Right renal pelvis (tissue), 4 donors: ENCODE measurements at regions not wholly inside any gene's neighbourhood (a gene's known extent, or its start where the extent isn't known, plus 50 kb on each side); places are given as distances from the start of the nearest gene placed in this dataset.

Experiments used
- DNase-seq, 4 donors: peaks; one replicate each; pipeline ENCODE4 v3.0.0-alpha.2; 2013; ENCODE audit warnings: low read depth in 4 of 4, low spot score in 3 of 4, missing footprints in 1 of 4

DNA sequence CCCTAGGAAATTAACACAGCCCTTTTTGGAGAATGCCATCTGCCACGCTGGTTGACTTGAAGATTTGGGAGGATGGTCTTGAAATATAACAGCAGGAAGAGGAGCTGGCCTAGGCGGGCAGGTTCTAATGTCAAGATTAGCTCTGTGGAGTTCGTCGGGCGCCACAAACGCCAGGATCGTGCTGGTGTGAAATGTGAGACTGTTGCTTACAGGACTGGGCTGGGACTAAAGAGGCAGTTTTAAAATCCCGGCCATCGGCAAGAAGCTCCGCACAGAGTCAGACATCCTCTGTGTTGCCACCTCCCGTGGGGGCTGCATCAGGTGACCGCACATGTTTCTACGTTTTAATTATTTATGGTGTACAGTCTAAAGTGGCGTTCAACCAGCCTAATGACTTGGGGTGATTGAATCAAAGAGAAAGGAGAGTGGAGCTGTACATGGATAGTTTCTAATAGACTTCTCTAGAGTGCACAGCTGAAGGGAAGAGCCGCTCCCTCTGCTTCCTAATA, 99.4 kb upstream of the BCL11A start:
- no peak for DNase-seq

DNA sequence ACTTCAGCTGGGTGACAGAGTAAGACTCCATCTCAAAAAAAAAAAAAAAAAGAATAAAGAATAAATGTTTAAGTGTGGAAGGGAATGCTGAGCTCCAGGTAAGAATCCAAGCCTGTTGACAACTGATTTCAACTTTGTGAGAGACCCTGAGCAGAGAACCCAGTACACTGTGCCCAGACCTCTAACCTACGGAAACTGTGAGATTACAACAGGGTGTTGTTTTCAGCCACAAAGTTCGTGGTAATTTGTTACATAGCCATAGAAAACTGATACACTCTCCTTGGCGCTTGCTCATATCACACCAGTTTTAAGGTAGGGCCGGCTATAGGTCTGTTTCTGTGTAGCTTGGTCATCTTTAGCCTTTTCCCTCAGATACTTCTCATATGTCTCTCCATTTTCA, 98.4 kb upstream of the PAPOLG start:
- no peak for DNase-seq

DNA sequence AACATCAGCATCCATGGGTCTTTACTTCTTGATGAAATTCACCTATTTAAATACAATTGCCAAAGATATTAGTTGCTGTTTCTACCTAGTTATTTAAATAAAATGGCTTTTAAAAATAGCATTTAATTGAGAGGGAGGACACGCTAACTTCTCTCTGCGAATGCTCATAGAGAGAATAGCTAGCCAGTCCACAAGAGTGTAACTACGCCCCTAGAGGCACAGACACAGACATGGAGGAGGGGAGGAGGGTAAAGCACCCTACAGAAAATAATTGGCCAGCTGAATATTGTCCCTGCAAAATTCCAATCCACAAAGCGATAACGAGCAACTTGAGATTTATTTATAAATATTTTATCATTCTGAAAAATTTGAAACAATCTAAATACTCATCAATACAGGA, 97.0 kb upstream of the PAPOLG start:
- DNase-seq: no peak

DNA sequence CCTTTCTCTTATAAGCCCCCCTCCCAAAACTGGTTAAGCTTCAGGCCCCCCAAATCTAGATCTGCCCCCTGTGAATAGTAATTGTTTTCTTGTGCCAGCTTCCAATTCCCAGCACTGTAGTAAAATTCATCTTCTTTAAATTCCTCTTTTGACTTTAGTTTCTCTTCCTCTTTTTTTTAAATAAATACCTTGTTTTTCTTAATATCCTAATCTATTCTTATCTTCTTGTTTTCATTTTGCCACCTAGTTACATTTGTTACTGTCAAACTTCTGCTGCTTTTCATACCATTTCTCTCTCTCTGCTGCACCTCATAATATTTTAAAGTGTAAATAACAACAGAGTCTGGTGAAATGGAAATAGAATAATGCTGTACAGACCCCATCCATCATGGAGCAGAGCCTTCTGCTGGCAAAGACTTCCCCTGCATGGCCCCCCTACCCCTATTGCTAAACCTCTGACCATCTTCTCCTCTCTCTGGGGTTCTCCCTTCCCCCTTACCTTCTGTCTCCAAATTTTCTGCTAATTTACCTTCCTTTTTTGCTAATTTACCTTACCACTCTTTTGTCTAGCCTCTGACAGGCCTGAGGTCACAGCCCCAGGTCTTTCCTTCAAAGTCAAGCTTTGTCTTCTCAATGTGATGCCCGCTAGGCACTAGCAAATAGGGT, 94.9 kb upstream of the PAPOLG start:
- DNase-seq: no peak

DNA sequence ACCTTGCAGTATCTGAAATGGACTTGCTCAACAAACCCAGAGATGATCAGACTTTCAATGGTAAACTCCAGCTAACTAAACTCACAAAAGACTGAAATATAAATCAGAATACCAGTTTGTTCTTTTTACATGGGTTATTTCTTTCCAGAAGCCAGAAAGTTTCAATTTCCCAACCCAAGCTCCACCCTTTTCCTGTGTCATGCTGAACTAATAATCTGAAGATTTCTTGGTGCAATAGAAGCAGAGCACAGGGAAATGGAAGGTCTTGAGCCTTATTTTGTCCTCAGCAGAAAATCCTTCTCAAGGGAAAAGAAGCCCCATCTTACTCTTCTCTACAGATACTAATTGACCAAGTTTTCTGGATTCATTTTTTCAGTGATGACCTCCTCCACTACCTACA, 93.3 kb upstream of the PAPOLG start:
- no peak for DNase-seq

DNA sequence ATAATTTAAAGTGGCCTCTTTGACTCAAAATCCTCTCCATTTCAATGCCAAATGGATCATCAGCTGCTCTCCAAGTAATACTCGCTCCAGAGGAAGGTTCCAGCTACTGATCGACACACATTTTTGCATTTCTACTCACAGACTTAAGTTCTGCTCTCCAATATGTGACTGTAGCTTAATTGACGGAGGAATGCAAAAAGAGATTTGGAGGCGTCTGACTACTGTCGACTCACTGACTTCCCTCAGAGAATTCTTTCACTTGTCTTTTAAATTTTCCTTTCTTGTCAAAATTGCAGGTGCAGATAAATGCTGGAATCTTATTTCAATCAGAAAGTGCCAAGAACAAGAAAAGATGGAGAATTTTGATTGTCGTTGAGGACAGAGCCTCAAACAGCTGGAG, 84.1 kb upstream of the PAPOLG start:
- no peak for DNase-seq

DNA sequence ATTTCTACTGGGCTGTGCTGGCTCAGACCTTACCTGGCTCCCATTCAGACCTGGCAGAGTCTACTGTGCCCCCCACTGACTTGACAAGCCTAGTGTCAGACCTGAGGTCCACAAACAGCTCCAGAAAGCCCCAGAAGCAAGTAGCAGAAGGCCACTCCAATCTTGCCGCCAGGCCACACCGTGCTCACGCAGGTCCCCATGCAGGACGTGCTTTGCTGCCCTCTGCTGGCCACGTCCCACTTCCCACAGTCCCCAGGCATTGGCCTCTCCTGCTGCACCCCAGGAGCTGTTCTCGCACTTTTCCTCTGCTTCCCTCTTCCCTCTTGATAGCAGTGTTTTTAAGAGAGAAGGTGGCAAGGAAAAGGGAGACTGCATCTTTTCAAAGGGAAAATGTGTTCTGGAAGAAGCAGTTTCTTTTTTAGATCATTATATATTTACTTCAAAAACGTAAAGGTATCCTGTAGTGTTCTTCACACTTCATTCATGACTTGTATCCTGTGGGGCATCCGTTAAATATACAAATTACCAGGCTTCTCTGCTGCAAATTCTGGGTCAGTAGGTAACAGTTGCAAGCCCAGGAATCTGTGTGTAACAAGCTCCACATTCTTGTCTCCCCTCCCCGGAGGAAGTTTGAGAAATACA, 81.4 kb upstream of the PAPOLG start:
- DNase-seq: peak; percentile 51 to 75 (median 58)

DNA sequence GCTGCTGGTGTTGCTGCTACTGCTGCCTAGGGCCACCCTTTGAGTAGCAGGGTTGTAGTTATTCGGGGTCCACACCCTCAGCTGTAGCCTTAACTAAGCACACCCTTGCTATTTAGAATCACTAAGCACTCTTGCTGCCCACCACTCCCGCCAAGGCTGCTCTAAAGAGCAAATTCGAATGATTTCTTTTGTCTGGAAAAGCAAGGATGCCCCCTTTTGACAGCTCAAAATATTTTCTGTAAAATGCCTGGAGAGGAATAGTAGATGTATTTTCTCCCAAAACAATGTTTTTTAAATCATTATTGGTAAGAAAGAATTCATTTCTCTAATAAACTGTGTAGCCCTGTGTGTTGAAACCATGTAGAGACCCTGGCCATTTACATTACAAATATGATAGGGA, 80.8 kb upstream of the PAPOLG start:
- no peak for DNase-seq

DNA sequence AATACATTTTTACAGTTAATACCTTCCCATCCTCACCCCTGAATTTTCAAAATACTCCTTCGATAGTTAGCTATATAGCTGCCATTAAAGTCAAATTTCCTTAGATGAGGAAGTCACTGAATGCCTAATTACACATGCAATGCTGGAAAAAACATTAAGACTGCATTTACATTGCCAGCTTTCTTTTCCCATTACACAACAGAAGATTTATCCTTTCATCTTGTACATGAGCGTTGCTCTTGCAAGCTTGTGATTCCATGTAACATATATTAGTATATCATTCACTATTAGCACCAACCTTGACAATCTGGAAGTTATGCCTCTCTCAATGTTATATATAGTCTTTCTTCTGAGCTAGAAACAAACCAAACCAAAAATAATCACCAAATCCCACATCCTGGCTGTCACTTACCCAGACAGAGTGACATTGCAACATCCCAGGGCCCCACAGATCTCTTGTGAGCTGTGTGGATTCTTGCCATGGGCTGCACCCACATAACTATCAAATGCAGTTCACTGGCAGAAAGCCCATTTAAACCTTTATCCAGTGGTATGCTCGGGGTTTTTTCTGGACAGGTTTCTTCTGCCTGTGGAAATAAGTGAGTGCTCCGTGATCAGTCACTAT, 79.2 kb upstream of the PAPOLG start:
- DNase-seq: no peak

DNA sequence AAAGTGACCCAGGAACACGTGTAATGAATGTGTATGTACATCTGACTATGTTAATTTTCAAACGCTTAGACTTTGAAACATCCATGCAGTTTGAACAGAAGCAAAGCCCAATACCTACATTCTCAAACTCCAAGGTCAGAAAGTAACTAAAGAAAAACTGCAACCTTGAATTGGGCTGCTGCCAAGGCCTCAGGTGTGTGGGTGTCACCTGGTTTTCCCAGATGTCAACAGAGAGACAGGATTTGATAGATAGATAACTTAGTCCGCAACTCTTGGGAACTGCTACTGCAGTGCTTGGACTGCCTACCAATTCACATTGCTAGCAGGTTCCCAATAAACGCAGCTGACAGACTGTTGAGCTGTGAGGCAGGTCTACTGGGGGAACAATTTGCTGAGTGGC, 78.7 kb upstream of the PAPOLG start:
- DNase-seq: no peak

DNA sequence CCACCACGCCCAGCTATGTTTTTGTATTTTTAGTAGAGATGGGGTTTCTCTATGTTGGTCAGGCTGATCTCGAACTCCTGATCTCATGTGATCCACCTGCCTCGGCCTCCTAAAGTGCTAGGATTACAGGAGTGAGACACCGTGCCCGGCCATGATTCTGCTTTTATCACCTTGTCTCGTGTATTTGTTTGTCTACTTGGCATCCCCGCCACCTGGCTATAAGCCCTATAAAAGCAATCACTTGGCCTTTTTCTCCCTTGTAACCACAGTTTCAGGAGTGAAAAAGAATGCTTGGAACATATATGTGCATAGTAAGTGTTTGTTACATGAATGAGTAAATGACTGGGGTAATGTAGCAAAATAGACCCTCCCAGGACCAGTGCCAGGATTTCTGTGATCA, 77.5 kb upstream of the PAPOLG start:
- DNase-seq: no peak

DNA sequence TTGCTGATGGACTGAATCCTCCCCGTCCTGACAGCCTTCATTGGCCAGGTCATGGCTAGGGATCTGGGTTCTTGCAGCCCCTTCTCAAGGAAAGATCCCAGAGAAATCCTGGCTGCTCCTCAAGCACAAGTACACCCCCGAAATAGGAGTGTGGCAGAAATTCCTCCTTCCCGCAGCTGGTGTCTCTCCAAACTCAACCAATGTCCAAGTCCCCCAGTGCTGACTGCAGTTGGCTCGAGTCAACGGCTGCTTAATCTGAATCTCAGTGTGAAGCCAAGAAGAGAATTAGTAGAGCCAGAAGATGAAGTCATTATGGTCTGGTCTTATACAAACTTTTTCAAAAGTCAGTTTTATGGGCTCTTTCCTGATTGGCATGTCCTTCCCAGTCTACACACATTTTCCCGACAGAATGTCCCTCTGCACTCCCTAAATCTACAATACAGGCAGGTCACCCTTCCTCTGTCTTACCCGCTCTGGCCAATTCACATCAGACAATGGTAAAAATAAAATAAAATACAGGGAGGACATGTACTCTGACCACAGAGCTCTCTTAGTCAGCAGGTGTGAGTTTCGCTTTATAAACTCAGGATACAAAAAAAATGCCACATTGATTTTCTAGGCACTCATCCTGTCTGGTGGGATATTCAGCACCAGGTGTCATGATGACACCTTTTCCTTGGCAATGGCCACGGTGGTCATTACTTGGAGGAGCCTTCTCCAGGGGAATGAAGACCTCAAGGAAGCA, 76.9 kb upstream of the PAPOLG start:
- DNase-seq: no peak

DNA sequence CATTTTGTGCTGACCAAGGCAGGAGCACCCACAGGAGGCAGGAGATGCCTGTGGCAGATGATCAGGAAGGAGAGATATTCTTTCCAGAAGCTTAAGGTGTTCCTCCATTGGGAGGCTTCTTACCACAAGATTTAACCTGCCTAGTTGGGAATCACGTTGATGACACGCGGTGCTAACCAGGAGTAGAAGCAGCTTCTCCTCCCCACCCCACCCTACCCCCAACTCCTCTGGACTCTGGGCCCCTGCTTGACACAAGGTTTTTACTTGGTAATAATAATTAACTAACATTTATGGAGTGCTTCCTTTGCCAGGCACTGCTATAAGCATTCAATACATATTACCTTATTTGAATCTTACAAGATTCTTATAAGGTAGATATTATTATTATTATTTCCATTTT, 62.5 kb upstream of the PAPOLG start:
- DNase-seq: no peak

DNA sequence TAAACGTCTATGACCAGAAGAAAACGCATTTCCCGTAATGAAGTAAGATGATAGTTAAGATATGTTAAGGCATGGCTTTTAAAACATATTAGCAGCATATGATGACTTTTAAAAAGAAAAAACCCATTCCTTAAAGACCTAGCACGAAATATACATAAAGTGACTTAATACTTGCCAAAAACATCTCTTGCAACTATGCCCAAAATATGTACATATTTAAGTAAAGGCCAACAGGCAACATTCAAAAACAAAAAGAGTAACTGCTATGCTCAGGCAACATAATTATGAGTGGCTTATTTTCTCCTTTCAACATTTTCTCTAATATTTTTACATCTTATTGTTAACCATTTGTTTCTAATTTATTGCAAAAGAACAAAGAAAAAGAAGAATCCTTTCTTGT, 60.3 kb upstream of the PAPOLG start:
- no peak for DNase-seq

DNA sequence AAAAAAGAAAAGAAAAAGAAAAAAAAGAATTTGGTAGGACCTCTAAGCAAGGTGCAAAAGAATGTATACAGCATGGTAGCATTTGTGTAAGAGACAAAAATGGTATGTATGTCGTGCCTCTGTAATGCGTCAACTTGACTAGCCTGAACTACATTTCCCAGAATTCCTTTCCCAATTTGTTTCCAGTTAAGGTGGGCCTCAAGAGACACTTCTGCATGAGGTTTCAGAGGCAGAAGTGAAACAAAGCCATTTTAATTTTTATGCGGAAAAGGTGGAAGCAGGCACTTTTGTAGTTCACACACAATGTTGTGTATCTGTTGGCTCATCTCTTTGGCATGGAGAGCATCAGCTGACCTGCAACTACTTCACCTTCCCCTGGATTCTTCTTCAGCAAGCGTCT, 56.5 kb upstream of the PAPOLG start:
- DNase-seq: no peak

DNA sequence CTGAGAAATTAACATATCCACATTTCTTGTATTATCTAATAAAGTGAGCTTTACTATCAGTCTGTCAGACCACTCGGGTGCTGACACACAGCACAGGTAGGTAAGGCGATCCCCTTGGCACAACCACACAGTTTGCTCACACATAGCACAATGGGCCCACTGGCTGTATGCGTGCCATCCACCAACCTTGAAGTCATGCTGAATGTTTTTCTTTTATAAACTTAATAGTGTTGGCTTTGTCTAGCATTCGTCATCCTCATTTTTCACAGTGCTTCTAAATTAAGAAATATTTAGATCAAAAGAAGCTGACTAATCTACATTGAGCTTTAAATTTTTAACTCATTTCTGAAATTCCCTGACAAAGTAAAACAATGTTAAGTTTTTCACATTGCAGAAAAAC, 50.0 kb upstream of the PAPOLG start:
- no peak for DNase-seq
